HUES6 (cell line): ENCODE measurements at regions not wholly inside any gene's neighbourhood (a gene's known extent, or its start where the extent isn't known, plus 50 kb on each side); places are given as distances from the start of the nearest gene placed in this dataset.

ENCODE experiments used
- H3K27ac ChIP-seq: 2 replicates; pipeline ENCODE4 v1.7.0; 2013; ENCODE audit warnings: low read depth, mild to moderate bottlenecking, low read length, inconsistent platforms
- H3K27me3 ChIP-seq: 2 replicates; pipeline ENCODE4 v1.6.1; 2013; ENCODE audit warnings: low read length; ENCODE audit not compliant: control insufficient read depth, insufficient read depth
- H3K36me3 ChIP-seq: 2 replicates; pipeline ENCODE4 v1.6.1; 2013; ENCODE audit warnings: low read length; ENCODE audit not compliant: control insufficient read depth, insufficient read depth
- H3K4me1 ChIP-seq: 2 replicates; pipeline ENCODE4 v1.6.1; 2013; ENCODE audit warnings: low read length; ENCODE audit not compliant: control insufficient read depth, insufficient read depth
- H3K4me3 ChIP-seq: 2 replicates; pipeline ENCODE4 v1.5.1; 2013; ENCODE audit warnings: low read depth, low read length
- H3K9ac ChIP-seq: one replicate; pipeline ENCODE4 v1.6.1; 2013; ENCODE audit warnings: mild to moderate bottlenecking, low read length
- H3K9me3 ChIP-seq: 2 replicates; pipeline ENCODE4 v1.6.1; 2013; ENCODE audit warnings: low read depth, low read length; ENCODE audit not compliant: control insufficient read depth, insufficient read depth

- Histone ChIP-seq H3K27me3 (no peaks in the 10 kb centered on the region), H3K4me1 (peaks cover 33% of the 10 kb centered on the region), H3K9me3 (peaks cover 15% of the 10 kb centered on the region), H3K27ac (no peak overlapping the region), H3K36me3 (no peaks in the 10 kb centered on the region), H3K4me3 (no peak overlapping the region), H3K9ac (no peak overlapping the region)
Measured at GRCh38 chr4:181820553-181820952, 422.6 kb upstream of the TENM3 start.

- H3K36me3 ChIP-seq, result no peaks in the 10 kb centered on the region
- H3K27me3 ChIP-seq, result no peaks in the 10 kb centered on the region
- no peak overlapping the region for H3K27ac ChIP-seq
- peaks cover 15% of the 10 kb centered on the region for H3K9me3 ChIP-seq
- H3K4me3 ChIP-seq, result no peak overlapping the region
- peaks cover 34% of the 10 kb centered on the region for H3K4me1 ChIP-seq
- H3K9ac ChIP-seq, result no peak overlapping the region
Measured at GRCh38 chr4:181821039-181822004, 421.9 kb upstream of the TENM3 start.

GRCh38 chr4:181822005-181822375, 421.2 kb upstream of the TENM3 start:
- no peak overlapping the region for H3K4me3 ChIP-seq
- H3K27me3 ChIP-seq, result no peaks in the 10 kb centered on the region
- no peak overlapping the region for H3K9ac ChIP-seq
- H3K27ac ChIP-seq, result no peak overlapping the region
- H3K9me3 ChIP-seq, result peaks cover 15% of the 10 kb centered on the region
- no peaks in the 10 kb centered on the region for H3K36me3 ChIP-seq
- H3K4me1 ChIP-seq, result peaks cover 40% of the 10 kb centered on the region

- Histone ChIP-seq H3K9ac (no peak overlapping the region), H3K36me3 (no peaks in the 10 kb centered on the region), H3K27me3 (no peaks in the 10 kb centered on the region), H3K27ac (no peak overlapping the region), H3K9me3 (peaks cover 13% of the 10 kb centered on the region), H3K4me1 (peaks cover 48% of the 10 kb centered on the region), H3K4me3 (no peak overlapping the region)
Measured at GRCh38 chr4:181823183-181823582, 420.0 kb upstream of the TENM3 start.

GRCh38 chr4:181823645-181824044, 419.6 kb upstream of the TENM3 start:
- Histone ChIP-seq H3K9ac (no peak overlapping the region), H3K36me3 (no peaks in the 10 kb centered on the region), H3K9me3 (peaks cover 12% of the 10 kb centered on the region), H3K4me1 (peaks cover 48% of the 10 kb centered on the region), H3K27me3 (no peaks in the 10 kb centered on the region), H3K4me3 (no peak overlapping the region), H3K27ac (no peak overlapping the region)

- H3K4me3 ChIP-seq, result no peak overlapping the region
- no peak overlapping the region for H3K9ac ChIP-seq
- peaks cover 46% of the 10 kb centered on the region for H3K4me1 ChIP-seq
- H3K9me3 ChIP-seq, result no peaks in the 10 kb centered on the region
- H3K27me3 ChIP-seq, result no peaks in the 10 kb centered on the region
- no peaks in the 10 kb centered on the region for H3K36me3 ChIP-seq
- no peak overlapping the region for H3K27ac ChIP-seq
Measured at GRCh38 chr4:181825564-181825963, 417.6 kb upstream of the TENM3 start.

GRCh38 chr4:181827246-181827645, 416.0 kb upstream of the TENM3 start:
- H3K27me3 ChIP-seq, result no peaks in the 10 kb centered on the region
- no peak overlapping the region for H3K4me3 ChIP-seq
- H3K9ac ChIP-seq, result no peak overlapping the region
- H3K27ac ChIP-seq, result no peak overlapping the region
- H3K9me3 ChIP-seq, result no peaks in the 10 kb centered on the region
- H3K4me1 ChIP-seq, result peaks cover 30% of the 10 kb centered on the region
- no peaks in the 10 kb centered on the region for H3K36me3 ChIP-seq

- Histone ChIP-seq H3K9ac (no peak overlapping the region), H3K9me3 (no peaks in the 10 kb centered on the region), H3K27ac (no peak overlapping the region), H3K4me1 (peaks cover 26% of the 10 kb centered on the region), H3K4me3 (no peak overlapping the region), H3K27me3 (no peaks in the 10 kb centered on the region), H3K36me3 (no peaks in the 10 kb centered on the region)
Measured at GRCh38 chr4:181830404-181831035, 412.7 kb upstream of the TENM3 start.

GRCh38 chr4:181834071-181834470, 409.1 kb upstream of the TENM3 start:
- no peaks in the 10 kb centered on the region for H3K9me3 ChIP-seq
- no peak overlapping the region for H3K4me3 ChIP-seq
- no peaks in the 10 kb centered on the region for H3K36me3 ChIP-seq
- H3K27ac ChIP-seq, result no peak overlapping the region
- no peak overlapping the region for H3K9ac ChIP-seq
- H3K4me1 ChIP-seq, result peaks cover 11% of the 10 kb centered on the region
- H3K27me3 ChIP-seq, result no peaks in the 10 kb centered on the region

- Histone ChIP-seq H3K36me3 (no peaks in the 10 kb centered on the region), H3K27ac (no peak overlapping the region), H3K9ac (no peak overlapping the region), H3K9me3 (no peaks in the 10 kb centered on the region), H3K4me3 (no peak overlapping the region), H3K27me3 (no peaks in the 10 kb centered on the region), H3K4me1 (peaks cover 11% of the 10 kb centered on the region)
Measured at GRCh38 chr4:181835348-181835747, 407.9 kb upstream of the TENM3 start.

- Histone ChIP-seq H3K4me3 (no peak overlapping the region), H3K36me3 (no peaks in the 10 kb centered on the region), H3K27ac (no peak overlapping the region), H3K9me3 (no peaks in the 10 kb centered on the region), H3K27me3 (no peaks in the 10 kb centered on the region), H3K9ac (no peak overlapping the region), H3K4me1 (peaks cover 2% of the 10 kb centered on the region; the same call in 1 of the 2 replicates)
Measured at GRCh38 chr4:181838253-181838652, 404.9 kb upstream of the TENM3 start.
